ENCODE measurements at regions not wholly inside any gene's neighbourhood (a gene's known extent, or its start where the extent isn't known, plus 50 kb on each side); places are given as distances from the start of the nearest gene placed in this dataset.

DNA sequence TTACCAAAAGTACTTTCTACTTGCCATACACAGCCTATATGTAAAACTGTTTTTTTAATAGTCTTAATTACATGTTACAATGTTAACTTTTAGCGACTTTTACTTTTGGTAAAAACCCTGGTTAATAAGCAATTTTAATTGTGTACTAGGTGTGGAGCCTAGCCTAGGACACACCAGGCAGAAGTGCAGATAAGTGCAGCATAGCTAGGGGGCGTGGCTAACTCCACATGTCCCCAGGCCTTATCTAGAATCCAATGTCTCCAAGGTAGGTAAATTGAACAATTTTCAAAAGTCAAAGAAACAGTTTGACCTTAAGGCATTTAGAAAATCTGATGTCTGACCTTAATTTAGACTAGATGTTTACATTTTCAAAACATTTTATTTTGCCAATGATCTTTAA lies 858.7 kb downstream of the CCSER2 start:
- TF ChIP-seq ZNF263 (CRISPR knock-in tag; IDR thresholded peaks at IDR 0.05; ENCODE audit: borderline replicate concordance) (no peak), CHD2 (IDR thresholded peaks at IDR 0.05; ENCODE audit: low read depth, low read length) (no peak), ZNF121 (CRISPR knock-in tag; conservative IDR thresholded peaks at IDR 0.05) (no peak), ZNF407 (IDR thresholded peaks at IDR 0.05; ENCODE audit: low read depth) (no peak), CTCF (IDR thresholded peaks at IDR 0.05 in 2 of 3, conservative IDR thresholded peaks at IDR 0.05 in 1 of 3; ENCODE audit: insufficient read depth in 2 of 3, low read depth in 1 of 3, low read length in 3 of 3) (no peak), BDP1 (IDR thresholded peaks at IDR 0.05; ENCODE audit: insufficient read depth, insufficient read length) (no peak), DACH1 (IDR thresholded peaks at IDR 0.05; ENCODE audit: partially characterized antibody) (no peak), CBFA2T2 (conservative IDR thresholded peaks at IDR 0.05) (no peak), ZNF785 (CRISPR knock-in tag; IDR thresholded peaks at IDR 0.05) (no peak), SETDB1 (IDR thresholded peaks at IDR 0.05; ENCODE audit: low read length) (no peak)
- TF ChIP-seq, protein P1, sequence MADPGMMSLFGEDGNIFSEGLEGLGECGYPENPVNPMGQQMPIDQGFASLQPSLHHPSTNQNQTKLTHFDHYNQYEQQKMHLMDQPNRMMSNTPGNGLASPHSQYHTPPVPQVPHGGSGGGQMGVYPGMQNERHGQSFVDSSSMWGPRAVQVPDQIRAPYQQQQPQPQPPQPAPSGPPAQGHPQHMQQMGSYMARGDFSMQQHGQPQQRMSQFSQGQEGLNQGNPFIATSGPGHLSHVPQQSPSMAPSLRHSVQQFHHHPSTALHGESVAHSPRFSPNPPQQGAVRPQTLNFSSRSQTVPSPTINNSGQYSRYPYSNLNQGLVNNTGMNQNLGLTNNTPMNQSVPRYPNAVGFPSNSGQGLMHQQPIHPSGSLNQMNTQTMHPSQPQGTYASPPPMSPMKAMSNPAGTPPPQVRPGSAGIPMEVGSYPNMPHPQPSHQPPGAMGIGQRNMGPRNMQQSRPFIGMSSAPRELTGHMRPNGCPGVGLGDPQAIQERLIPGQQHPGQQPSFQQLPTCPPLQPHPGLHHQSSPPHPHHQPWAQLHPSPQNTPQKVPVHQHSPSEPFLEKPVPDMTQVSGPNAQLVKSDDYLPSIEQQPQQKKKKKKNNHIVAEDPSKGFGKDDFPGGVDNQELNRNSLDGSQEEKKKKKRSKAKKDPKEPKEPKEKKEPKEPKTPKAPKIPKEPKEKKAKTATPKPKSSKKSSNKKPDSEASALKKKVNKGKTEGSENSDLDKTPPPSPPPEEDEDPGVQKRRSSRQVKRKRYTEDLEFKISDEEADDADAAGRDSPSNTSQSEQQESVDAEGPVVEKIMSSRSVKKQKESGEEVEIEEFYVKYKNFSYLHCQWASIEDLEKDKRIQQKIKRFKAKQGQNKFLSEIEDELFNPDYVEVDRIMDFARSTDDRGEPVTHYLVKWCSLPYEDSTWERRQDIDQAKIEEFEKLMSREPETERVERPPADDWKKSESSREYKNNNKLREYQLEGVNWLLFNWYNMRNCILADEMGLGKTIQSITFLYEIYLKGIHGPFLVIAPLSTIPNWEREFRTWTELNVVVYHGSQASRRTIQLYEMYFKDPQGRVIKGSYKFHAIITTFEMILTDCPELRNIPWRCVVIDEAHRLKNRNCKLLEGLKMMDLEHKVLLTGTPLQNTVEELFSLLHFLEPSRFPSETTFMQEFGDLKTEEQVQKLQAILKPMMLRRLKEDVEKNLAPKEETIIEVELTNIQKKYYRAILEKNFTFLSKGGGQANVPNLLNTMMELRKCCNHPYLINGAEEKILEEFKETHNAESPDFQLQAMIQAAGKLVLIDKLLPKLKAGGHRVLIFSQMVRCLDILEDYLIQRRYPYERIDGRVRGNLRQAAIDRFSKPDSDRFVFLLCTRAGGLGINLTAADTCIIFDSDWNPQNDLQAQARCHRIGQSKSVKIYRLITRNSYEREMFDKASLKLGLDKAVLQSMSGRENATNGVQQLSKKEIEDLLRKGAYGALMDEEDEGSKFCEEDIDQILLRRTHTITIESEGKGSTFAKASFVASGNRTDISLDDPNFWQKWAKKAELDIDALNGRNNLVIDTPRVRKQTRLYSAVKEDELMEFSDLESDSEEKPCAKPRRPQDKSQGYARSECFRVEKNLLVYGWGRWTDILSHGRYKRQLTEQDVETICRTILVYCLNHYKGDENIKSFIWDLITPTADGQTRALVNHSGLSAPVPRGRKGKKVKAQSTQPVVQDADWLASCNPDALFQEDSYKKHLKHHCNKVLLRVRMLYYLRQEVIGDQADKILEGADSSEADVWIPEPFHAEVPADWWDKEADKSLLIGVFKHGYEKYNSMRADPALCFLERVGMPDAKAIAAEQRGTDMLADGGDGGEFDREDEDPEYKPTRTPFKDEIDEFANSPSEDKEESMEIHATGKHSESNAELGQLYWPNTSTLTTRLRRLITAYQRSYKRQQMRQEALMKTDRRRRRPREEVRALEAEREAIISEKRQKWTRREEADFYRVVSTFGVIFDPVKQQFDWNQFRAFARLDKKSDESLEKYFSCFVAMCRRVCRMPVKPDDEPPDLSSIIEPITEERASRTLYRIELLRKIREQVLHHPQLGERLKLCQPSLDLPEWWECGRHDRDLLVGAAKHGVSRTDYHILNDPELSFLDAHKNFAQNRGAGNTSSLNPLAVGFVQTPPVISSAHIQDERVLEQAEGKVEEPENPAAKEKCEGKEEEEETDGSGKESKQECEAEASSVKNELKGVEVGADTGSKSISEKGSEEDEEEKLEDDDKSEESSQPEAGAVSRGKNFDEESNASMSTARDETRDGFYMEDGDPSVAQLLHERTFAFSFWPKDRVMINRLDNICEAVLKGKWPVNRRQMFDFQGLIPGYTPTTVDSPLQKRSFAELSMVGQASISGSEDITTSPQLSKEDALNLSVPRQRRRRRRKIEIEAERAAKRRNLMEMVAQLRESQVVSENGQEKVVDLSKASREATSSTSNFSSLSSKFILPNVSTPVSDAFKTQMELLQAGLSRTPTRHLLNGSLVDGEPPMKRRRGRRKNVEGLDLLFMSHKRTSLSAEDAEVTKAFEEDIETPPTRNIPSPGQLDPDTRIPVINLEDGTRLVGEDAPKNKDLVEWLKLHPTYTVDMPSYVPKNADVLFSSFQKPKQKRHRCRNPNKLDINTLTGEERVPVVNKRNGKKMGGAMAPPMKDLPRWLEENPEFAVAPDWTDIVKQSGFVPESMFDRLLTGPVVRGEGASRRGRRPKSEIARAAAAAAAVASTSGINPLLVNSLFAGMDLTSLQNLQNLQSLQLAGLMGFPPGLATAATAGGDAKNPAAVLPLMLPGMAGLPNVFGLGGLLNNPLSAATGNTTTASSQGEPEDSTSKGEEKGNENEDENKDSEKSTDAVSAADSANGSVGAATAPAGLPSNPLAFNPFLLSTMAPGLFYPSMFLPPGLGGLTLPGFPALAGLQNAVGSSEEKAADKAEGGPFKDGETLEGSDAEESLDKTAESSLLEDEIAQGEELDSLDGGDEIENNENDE (IDR thresholded peaks at IDR 0.05; ENCODE audit: low read depth, low read length) = no peak

All from K562 (cell line).